LNCAP (cell line): ENCODE measurements at regions not wholly inside any gene's neighbourhood (a gene's known extent, or its start where the extent isn't known, plus 50 kb on each side); places are given as distances from the start of the nearest gene placed in this dataset.

ENCODE experiments used
- CTCF ChIP-seq: fragments of 450-650 bp; IDR thresholded peaks from 2 replicates; pipeline ENCODE4 v1.5.1; 2017; ENCODE audit warnings: mild to moderate bottlenecking

DNA sequence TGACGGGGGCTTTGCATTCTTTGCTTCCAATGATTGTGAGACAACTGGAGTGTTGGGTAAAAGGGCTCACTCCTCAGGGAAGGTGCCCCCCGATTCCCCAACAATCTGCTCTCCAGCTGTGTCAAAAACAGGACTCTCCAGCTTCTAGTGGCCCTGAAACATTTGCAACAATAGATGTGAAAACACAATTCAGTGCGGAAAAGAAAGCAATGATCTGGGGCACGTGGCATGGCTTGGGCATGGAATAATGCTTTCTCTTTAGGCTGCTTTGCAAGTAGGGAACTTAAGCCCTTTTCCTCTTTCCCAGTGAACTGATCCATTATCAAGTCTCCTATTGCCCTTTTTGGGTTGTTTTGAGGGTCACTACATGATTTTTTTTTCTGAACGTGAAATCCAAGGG is 239.9 kb downstream of the C4orf33 start:
- no peak for TF ChIP-seq CTCF

GRCh38 chr4:129336457-129337227 is 240.7 kb downstream of the C4orf33 start:
- TF ChIP-seq CTCF = no peak

- TF ChIP-seq CTCF = no peak
Observed at GRCh38 chr4:129337228-129337620, 241.3 kb downstream of the C4orf33 start.

DNA sequence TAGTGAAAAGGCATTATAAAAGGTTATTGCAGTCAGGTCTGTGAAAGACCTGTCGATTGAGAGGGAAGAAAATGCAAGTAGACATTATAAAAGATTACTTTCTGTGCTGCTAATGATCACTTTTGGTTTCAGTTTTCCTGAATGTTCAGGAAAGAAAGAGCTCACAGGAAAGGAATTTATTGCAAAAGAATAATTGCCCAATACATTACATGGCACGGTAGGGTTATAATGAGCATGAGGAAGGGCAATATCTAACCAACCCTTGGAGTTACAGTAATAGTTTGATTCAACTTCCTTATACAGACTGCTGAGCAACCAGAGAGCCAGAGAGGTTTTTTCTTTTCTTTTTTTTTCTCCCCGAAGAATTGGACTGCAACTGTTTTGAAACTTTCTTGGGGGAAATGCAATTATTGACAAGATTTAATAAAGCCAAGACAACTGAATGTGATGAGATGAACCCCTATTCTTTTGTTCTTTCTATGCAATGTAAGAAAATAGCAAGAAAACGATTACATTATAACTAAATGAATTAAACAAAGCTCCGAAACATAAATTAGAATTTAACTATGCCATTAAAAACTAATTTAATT is 247.0 kb downstream of the C4orf33 start:
- TF ChIP-seq CTCF = no peak

- TF ChIP-seq CTCF = peak; percentile 74
Observed at GRCh38 chr4:129344058-129344457, 248.1 kb downstream of the C4orf33 start.

GRCh38 chr4:129345609-129346008 is 249.7 kb downstream of the C4orf33 start:
- TF ChIP-seq CTCF = no peak

GRCh38 chr4:129346036-129346435 is 250.1 kb downstream of the C4orf33 start:
- TF ChIP-seq CTCF = no peak

GRCh38 chr4:129346734-129347133 is 250.8 kb downstream of the C4orf33 start:
- TF ChIP-seq CTCF = no peak
